ENCODE measurements at regions not wholly inside any gene's neighbourhood (a gene's known extent, or its start where the extent isn't known, plus 50 kb on each side); places are given as distances from the start of the nearest gene placed in this dataset.
"Not testable (repeated sequence)": the region's sequence is repeated elsewhere in the genome, so short reads cannot be mapped to it uniquely, and the experiment has no call there.

DNA sequence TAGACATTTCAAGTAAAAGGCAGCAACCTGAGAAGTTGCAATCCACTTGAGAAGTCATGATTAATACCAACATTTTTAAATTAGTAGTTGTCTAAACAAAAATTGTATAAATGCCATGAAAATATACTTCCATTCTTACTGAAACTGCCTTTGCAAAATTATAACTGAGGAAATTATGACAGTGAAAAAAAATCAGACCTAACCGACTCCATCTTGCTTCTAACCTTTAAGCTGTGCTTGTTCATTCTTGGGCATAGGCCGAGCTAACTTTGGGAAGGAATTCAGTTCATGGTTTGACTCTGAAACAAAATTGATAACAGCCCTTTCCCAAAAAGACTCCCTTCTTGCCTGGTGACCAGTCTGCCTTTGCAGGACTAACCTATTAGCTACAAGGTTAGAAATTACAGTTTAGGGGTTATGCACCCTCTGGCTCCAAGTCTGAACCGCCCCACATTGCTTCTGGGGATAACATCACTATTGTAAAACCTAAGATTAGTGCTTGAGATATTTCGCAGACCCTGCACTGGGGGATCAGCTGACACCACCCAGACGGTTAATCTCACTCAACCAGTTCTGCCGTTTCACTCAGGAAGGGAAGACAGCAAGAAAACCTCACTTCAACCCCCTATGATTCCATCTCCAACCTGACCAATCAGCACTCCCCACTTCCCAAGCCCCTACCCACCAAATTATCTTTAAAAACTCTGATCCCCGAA lies 136.1 kb upstream of the ADAMTS3 start (continued):
- peak; percentile 85; the same call in 1 of the 2 replicates for TF ChIP-seq SMAD3 (CRISPR knock-in tag; conservative IDR thresholded peaks at IDR 0.05)
- TF ChIP-seq, protein P1, sequence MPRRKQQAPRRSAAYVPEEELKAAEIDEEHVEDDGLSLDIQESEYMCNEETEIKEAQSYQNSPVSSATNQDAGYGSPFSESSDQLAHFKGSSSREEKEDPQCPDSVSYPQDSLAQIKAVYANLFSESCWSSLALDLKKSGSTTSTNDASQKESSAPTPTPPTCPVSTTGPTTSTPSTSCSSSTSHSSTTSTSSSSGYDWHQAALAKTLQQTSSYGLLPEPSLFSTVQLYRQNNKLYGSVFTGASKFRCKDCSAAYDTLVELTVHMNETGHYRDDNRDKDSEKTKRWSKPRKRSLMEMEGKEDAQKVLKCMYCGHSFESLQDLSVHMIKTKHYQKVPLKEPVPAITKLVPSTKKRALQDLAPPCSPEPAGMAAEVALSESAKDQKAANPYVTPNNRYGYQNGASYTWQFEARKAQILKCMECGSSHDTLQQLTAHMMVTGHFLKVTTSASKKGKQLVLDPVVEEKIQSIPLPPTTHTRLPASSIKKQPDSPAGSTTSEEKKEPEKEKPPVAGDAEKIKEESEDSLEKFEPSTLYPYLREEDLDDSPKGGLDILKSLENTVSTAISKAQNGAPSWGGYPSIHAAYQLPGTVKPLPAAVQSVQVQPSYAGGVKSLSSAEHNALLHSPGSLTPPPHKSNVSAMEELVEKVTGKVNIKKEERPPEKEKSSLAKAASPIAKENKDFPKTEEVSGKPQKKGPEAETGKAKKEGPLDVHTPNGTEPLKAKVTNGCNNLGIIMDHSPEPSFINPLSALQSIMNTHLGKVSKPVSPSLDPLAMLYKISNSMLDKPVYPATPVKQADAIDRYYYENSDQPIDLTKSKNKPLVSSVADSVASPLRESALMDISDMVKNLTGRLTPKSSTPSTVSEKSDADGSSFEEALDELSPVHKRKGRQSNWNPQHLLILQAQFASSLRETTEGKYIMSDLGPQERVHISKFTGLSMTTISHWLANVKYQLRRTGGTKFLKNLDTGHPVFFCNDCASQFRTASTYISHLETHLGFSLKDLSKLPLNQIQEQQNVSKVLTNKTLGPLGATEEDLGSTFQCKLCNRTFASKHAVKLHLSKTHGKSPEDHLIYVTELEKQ (CRISPR knock-in tag; IDR thresholded peaks at IDR 0.05): peak; percentile 89
- peak; percentile 96 for TF ChIP-seq SMAD4 (CRISPR knock-in tag; conservative IDR thresholded peaks at IDR 0.05)
- TF ChIP-seq, protein P2, sequence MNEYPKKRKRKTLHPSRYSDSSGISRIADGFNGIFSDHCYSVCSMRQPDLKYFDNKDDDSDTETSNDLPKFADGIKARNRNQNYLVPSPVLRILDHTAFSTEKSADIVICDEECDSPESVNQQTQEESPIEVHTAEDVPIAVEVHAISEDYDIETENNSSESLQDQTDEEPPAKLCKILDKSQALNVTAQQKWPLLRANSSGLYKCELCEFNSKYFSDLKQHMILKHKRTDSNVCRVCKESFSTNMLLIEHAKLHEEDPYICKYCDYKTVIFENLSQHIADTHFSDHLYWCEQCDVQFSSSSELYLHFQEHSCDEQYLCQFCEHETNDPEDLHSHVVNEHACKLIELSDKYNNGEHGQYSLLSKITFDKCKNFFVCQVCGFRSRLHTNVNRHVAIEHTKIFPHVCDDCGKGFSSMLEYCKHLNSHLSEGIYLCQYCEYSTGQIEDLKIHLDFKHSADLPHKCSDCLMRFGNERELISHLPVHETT (CRISPR knock-in tag; conservative IDR thresholded peaks at IDR 0.05 in 1 of 2, IDR thresholded peaks at IDR 0.05 in 1 of 2): peak in 1 of 2 experiments; percentile 72; a peak in 2 of 4 replicates
- not testable (repeated sequence) for TF ChIP-seq NR4A1 (CRISPR knock-in tag; IDR thresholded peaks at IDR 0.05)
- peak; percentile 86 for TF ChIP-seq NR4A1 (tag; IDR thresholded peaks at IDR 0.05)
- peak; percentile 33; the same call in 1 of the 2 replicates for TF ChIP-seq ZKSCAN8 (CRISPR knock-in tag; IDR thresholded peaks at IDR 0.05)
- TF ChIP-seq CBFA2T2 (conservative IDR thresholded peaks at IDR 0.05): peak; percentile 21; the same call in 1 of the 2 replicates
- peak; percentile 10; the same call in 1 of the 2 replicates for TF ChIP-seq TAF7 (tag; IDR thresholded peaks at IDR 0.05)
- TF ChIP-seq, protein P3, sequence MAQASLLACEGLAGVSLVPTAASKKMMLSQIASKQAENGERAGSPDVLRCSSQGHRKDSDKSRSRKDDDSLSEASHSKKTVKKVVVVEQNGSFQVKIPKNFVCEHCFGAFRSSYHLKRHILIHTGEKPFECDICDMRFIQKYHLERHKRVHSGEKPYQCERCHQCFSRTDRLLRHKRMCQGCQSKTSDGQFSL (CRISPR knock-in tag; IDR thresholded peaks at IDR 0.05): not testable (repeated sequence)
- TF ChIP-seq, protein P3 (tag; IDR thresholded peaks at IDR 0.05): peak in 1 of 2 experiments; percentile 88; a peak in 2 of 4 replicates
- TF ChIP-seq, protein P4, sequence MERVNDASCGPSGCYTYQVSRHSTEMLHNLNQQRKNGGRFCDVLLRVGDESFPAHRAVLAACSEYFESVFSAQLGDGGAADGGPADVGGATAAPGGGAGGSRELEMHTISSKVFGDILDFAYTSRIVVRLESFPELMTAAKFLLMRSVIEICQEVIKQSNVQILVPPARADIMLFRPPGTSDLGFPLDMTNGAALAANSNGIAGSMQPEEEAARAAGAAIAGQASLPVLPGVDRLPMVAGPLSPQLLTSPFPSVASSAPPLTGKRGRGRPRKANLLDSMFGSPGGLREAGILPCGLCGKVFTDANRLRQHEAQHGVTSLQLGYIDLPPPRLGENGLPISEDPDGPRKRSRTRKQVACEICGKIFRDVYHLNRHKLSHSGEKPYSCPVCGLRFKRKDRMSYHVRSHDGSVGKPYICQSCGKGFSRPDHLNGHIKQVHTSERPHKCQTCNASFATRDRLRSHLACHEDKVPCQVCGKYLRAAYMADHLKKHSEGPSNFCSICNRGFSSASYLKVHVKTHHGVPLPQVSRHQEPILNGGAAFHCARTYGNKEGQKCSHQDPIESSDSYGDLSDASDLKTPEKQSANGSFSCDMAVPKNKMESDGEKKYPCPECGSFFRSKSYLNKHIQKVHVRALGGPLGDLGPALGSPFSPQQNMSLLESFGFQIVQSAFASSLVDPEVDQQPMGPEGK (CRISPR knock-in tag; IDR thresholded peaks at IDR 0.05; ENCODE audit: borderline replicate concordance): peak; percentile 88; the same call in 1 of the 2 replicates
- TF ChIP-seq ZNF175 (CRISPR knock-in tag; IDR thresholded peaks at IDR 0.05; ENCODE audit: low read depth): peak; percentile 88
- peak; percentile 80 for TF ChIP-seq CXXC5 (CRISPR knock-in tag; IDR thresholded peaks at IDR 0.05)
- TF ChIP-seq DDX20 (tag; IDR thresholded peaks at IDR 0.05; ENCODE audit: low read depth): peak; percentile 86
- TF ChIP-seq HDAC8 (tag; IDR thresholded peaks at IDR 0.05): 0 out of 2 replicates have a peak, but pooled peaks have one; percentile 57
